K562 (cell line): ENCODE measurements at regions not wholly inside any gene's neighbourhood (a gene's known extent, or its start where the extent isn't known, plus 50 kb on each side); places are given as distances from the start of the nearest gene placed in this dataset.

Experiments
- ATAC-seq: fragments of 200-7000 bp; cut with Tn5 transposase; 3 replicates; pipeline ENCODE4 v1.9.1; 2020; ENCODE audit warnings: moderate library complexity
- BruUV-seq: library from RNA; stranded (reverse); fragments of 400-500 nt; replicated peaks from 2 replicates; lab custom pipeline; 2021; lab: Mats Ljungman, UMichigan
- CTCF ChIA-PET: fragments of 300-600 bp; formaldehyde crosslinking; extraction: SDS; loops from one replicate; lab custom pipeline; 2021; ENCODE audit warnings: low intra/inter-chr PET ratio; lab: Yijun Ruan, JAX
- POLR2A ChIA-PET: fragments of 300-600, 350-650 bp; sonication (Branson Sonifier 250); formaldehyde crosslinking; extraction: SDS; loops from one replicate; lab custom pipeline; 2021; ENCODE audit warnings: antibody characterized with exemption, inconsistent platforms; lab: Yijun Ruan, JAX
- DNase-seq, 4 experiments: peaks; one replicate each; pipeline versions ENCODE4 v3.0.0 to v3.0.0-alpha.2; 2011 to 2018; ENCODE audit warnings: low spot score in 3 of 4, mixed read lengths in 3 of 4; ENCODE audit errors: extremely low read depth in 1 of 4
- FAIRE-seq: peaks from 2 replicates; lab custom pipeline; 2011; peaks lifted over from hg19 to GRCh38; lab: Jason Lieb, UNC
- H2AFZ ChIP-seq: 2 replicates; pipeline ENCODE4 v1.6.0; 2011; ENCODE audit warnings: low read depth, low read length, control low read depth, inconsistent platforms
- H3K27ac ChIP-seq: fragments of 200-600 bp; 3 replicates; pipeline ENCODE4 v1.8.0; 2011; ENCODE audit warnings: low read depth, mild to moderate bottlenecking, control low read depth, inconsistent platforms, low read length, moderate library complexity, mixed read lengths; ENCODE audit errors: extremely low read depth
- H3K27me3 ChIP-seq, 2 experiments: fragments of 300-600 bp in 1 of 2; 2 replicates in 1 of 2; 3 replicates in 1 of 2; pipeline versions ENCODE4 v1.6.0 to v1.8.0; 2011; ENCODE audit warnings: inconsistent platforms in 2 of 2, low read length in 2 of 2, mild to moderate bottlenecking in 1 of 2, mixed read lengths in 1 of 2, moderate library complexity in 1 of 2; ENCODE audit not compliant: control insufficient read depth in 2 of 2, insufficient read depth in 2 of 2
- H3K36me3 ChIP-seq: fragments of 300-600 bp; 3 replicates; pipeline ENCODE4 v1.8.0; 2011; ENCODE audit warnings: mild to moderate bottlenecking, low read length, inconsistent platforms; ENCODE audit not compliant: control insufficient read depth, insufficient read depth
- H3K4me1 ChIP-seq, 2 experiments: fragments of 200-600 bp in 1 of 2; replicated peaks in 1 of 2; 2 replicates in 1 of 2; 3 replicates in 1 of 2; pipeline versions ENCODE4 v1.5.1 to v1.8.0; 2011; ENCODE audit warnings: inconsistent platforms in 2 of 2, low read length in 2 of 2, mild to moderate bottlenecking in 1 of 2, mixed read lengths in 1 of 2, moderate library complexity in 1 of 2; ENCODE audit not compliant: control insufficient read depth in 2 of 2, insufficient read depth in 2 of 2
- H3K4me2 ChIP-seq: 2 replicates; pipeline ENCODE4 v1.6.1; 2011; ENCODE audit warnings: low read length, control low read depth, inconsistent platforms, mixed read lengths; ENCODE audit not compliant: insufficient read depth
- H3K4me3 ChIP-seq: fragments of 200-600 bp; sonication (generic), shearing (Covaris generic); 2 replicates; pipeline ENCODE4 v1.5.1; 2016; ENCODE audit warnings: control low read depth, inconsistent platforms
- H3K79me2 ChIP-seq: fragments of 200-600 bp; 3 replicates; pipeline ENCODE4 v1.8.0; 2011; ENCODE audit warnings: low read length, inconsistent platforms; ENCODE audit not compliant: control insufficient read depth, insufficient read depth
- H3K9ac ChIP-seq, 2 experiments: 2 replicates each; pipeline versions ENCODE4 v1.6.0 to v1.6.1; 2011; ENCODE audit warnings: low read depth in 2 of 2, low read length in 2 of 2, control low read depth in 1 of 2, inconsistent platforms in 1 of 2, mild to moderate bottlenecking in 1 of 2, mixed read lengths in 1 of 2; ENCODE audit not compliant: insufficient read depth in 1 of 2
- H3K9me1 ChIP-seq: one replicate; pipeline ENCODE4 v1.6.0; 2011; ENCODE audit warnings: inconsistent platforms, mild to moderate bottlenecking, low read length, moderate library complexity; ENCODE audit not compliant: control insufficient read depth, insufficient read depth
- H3K9me3 ChIP-seq: replicated peaks from 2 replicates; pipeline ENCODE4 v1.5.1; 2011; ENCODE audit warnings: low read depth, low read length, inconsistent platforms; ENCODE audit not compliant: control insufficient read depth, insufficient read depth
- H4K20me1 ChIP-seq: replicated peaks from 2 replicates; pipeline ENCODE4 v1.6.1; 2011; ENCODE audit warnings: low read length, inconsistent platforms, mixed read lengths; ENCODE audit not compliant: control insufficient read depth, insufficient read depth
- ARID1B ChIP-seq: fragments of 450-650 bp; IDR thresholded peaks from 2 replicates; pipeline ENCODE4 v1.6.1; 2016; ENCODE audit warnings: antibody characterized with exemption, mild to moderate bottlenecking, inconsistent platforms
- ATF1 ChIP-seq, 2 experiments: fragments of 450-650 bp in 1 of 2; IDR thresholded peaks; 2 replicates each; pipeline ENCODE4 v1.6.1; 2016; ENCODE audit warnings: missing compliant biosample characterization in 1 of 2, missing genetic modification characterization in 1 of 2
- CEBPB ChIP-seq: fragments of 450-650 bp; IDR thresholded peaks from 2 replicates; pipeline ENCODE4 v1.6.1; 2016; ENCODE audit warnings: missing genetic modification characterization, missing compliant biosample characterization
- CEBPG ChIP-seq, 3 experiments: fragments of 200-800 bp in 1 of 3; sonication (Bioruptor generic) in 1 of 3; sonication (generic) in 1 of 3; formaldehyde crosslinking in 1 of 3; IDR thresholded peaks in 2 of 3; conservative IDR thresholded peaks in 1 of 3; 2 replicates each; pipeline versions ENCODE4 v1.6.1 to v1.8.0; 2016 to 2022; ENCODE audit warnings: missing compliant biosample characterization in 2 of 3, missing genetic modification characterization in 2 of 3, mild to moderate bottlenecking in 1 of 3, missing genetic modification reagents in 1 of 3
- CTCFL ChIP-seq: IDR thresholded peaks from 2 replicates; pipeline ENCODE4 v1.6.1; 2011; ENCODE audit warnings: borderline replicate concordance, low read depth, mild to moderate bottlenecking, moderate library complexity, low read length; ENCODE audit not compliant: insufficient read depth, poor library complexity, severe bottlenecking
- EP300 ChIP-seq: IDR thresholded peaks from 2 replicates; pipeline ENCODE4 v1.6.1; 2012; ENCODE audit warnings: low read length, improper control_type of control experiment
- ESRRA ChIP-seq: fragments of 450-650 bp; IDR thresholded peaks from 2 replicates; pipeline ENCODE4 v1.6.1; 2014; ENCODE audit warnings: low read depth, mild to moderate bottlenecking, moderate library complexity, borderline replicate concordance
- MEIS2 ChIP-seq: fragments of 450-650 bp; IDR thresholded peaks from 2 replicates; pipeline ENCODE4 v1.6.1; 2014; ENCODE audit warnings: mild to moderate bottlenecking; ENCODE audit not compliant: partially characterized antibody
- PBX2 ChIP-seq, 2 experiments: IDR thresholded peaks in 1 of 2; conservative IDR thresholded peaks in 1 of 2; 2 replicates each; pipeline ENCODE4 v1.6.1; 2016; ENCODE audit warnings: low read depth in 2 of 2, mild to moderate bottlenecking in 1 of 2, missing compliant biosample characterization in 1 of 2, missing genetic modification characterization in 1 of 2, moderate library complexity in 1 of 2
- PKNOX1 ChIP-seq: fragments of 450-650 bp; IDR thresholded peaks from 2 replicates; pipeline ENCODE4 v1.6.1; 2016
- RBM39 ChIP-seq: fragments of 200-400 bp; formaldehyde crosslinking; optimal IDR thresholded peaks from 2 replicates; pipeline ENCODE3; 2018; ENCODE audit warnings: low read depth, low read length
- SNAPC5 ChIP-seq: fragments of 250-450 bp; sonication (Bioruptor Pico); IDR thresholded peaks from 2 replicates; pipeline ENCODE4 v1.8.0; 2021; ENCODE audit warnings: moderate library complexity, mild to moderate bottlenecking, inconsistent platforms
- SP2 ChIP-seq: IDR thresholded peaks from 2 replicates; pipeline ENCODE4 v1.6.1; 2011; ENCODE audit warnings: mild to moderate bottlenecking, low read depth, low read length, moderate library complexity; ENCODE audit not compliant: poor library complexity, severe bottlenecking; ENCODE audit errors: extremely low read depth
- SREBF1 ChIP-seq: fragments of 150-350 bp; IDR thresholded peaks from 2 replicates; pipeline ENCODE4 v1.6.1; 2014; ENCODE audit warnings: antibody characterized with exemption, low read depth, low read length, borderline replicate concordance
- ZKSCAN3 ChIP-seq: fragments of 250-450 bp; sonication (Bioruptor Pico); IDR thresholded peaks from 2 replicates; pipeline ENCODE4 v1.4.0; 2020
- WGBS: fragments of 100-300 bp; shearing (Covaris generic); methylation state at CpG from one replicate; pipeline ENCODE4 v1.1.6; 2016; ENCODE audit warnings: low coverage, mixed read lengths; ENCODE audit not compliant: insufficient coverage; ENCODE audit errors: missing lambda C conversion rate; 5-methylcytosine and 5-hydroxymethylcytosine counted together
- in situ Hi-C: fragments of 300-500 bp; cut with MboI; formaldehyde crosslinking; loops from 4 replicates; pipeline ENCODE4 v1.15.0; 2018; ENCODE audit warnings: inconsistent platforms, mixed read lengths
- intact Hi-C: fragments of 100-400 bp; cut with micrococcal nuclease; formaldehyde crosslinking; loops from 2 replicates; pipeline ENCODE4 v1.14.2; 2022

GRCh38 chr4:71201057-71201456 is 137.8 kb upstream of the SLC4A4 start:
- in situ Hi-C loops, result no loop called here
- intact Hi-C loops, result no loop called here
- H2AFZ ChIP-seq, result peak overlapping the region; percentile 49
- no peaks in the 10 kb centered on the region for H3K9me1 ChIP-seq
- H3K4me3 ChIP-seq, result no peak overlapping the region
- peak overlapping the region; percentile 29; the same call in 2 of the 3 replicates for H3K27ac ChIP-seq
- H4K20me1 ChIP-seq, result no peaks in the 10 kb centered on the region
- H3K9ac ChIP-seq, result no peak overlapping the region
- WGBS, result 0% methylated on average over 2 of the region's 2 CpGs
- H3K27me3 ChIP-seq, result no peaks in the 10 kb centered on the region
- no peaks in the 10 kb centered on the region for H3K9me3 ChIP-seq
- no peaks in the 10 kb centered on the region for H3K36me3 ChIP-seq
- peaks cover 0 to 22% of the 10 kb centered on the region in 2 experiments; a peak in 4 of 5 replicates for H3K4me1 ChIP-seq
- DNase-seq (peak in 2 of 4 experiments; percentile 33 to 43), ATAC-seq (peak; percentile 84), FAIRE-seq (peak; percentile 62)
- ChIA-PET CTCF (no interaction called here), POLR2A (no interaction called here)
- no peaks in the 10 kb centered on the region for H3K79me2 ChIP-seq
- H3K4me2 ChIP-seq, result peak overlapping the region; percentile 45; the same call in 1 of the 2 replicates
- no TSS peak for BruUV-seq
- TF ChIP-seq PKNOX1 (peak; percentile 52), SREBF1 (no peak), CTCFL (no peak), ATF1 (CRISPR knock-in tag; IDR thresholded peaks at IDR 0.05) (no peak), ATF1 (tag; IDR thresholded peaks at IDR 0.05) (peak; percentile 24; the same call in 1 of the 2 replicates), CEBPB (peak; percentile 93), SP2 (no peak), CEBPG (CRISPR knock-in tag; IDR thresholded peaks at IDR 0.05) (no peak), CEBPG (tag; conservative IDR thresholded peaks at IDR 0.05 in 1 of 2, IDR thresholded peaks at IDR 0.05 in 1 of 2) (peak in 1 of 2 experiments; percentile 46; a peak in 1 of 4 replicates), ZKSCAN3 (CRISPR knock-in tag) (no peak), MEIS2 (peak; percentile 88), ARID1B (0 out of 2 replicates have a peak, but pooled peaks have one; percentile 15), SNAPC5 (no peak), PBX2 (CRISPR knock-in tag; IDR thresholded peaks at IDR 0.05; ENCODE audit: low read depth) (no peak), PBX2 (tag; conservative IDR thresholded peaks at IDR 0.05; ENCODE audit: low read depth) (peak; percentile 83), ESRRA (peak; percentile 65), EP300 (peak; percentile 28; the same call in 1 of the 2 replicates), RBM39 (no peak)
